Activated naive CD4-positive, alpha-beta T cell treated with anti-CD3 and anti-CD28 coated beads, Interleukin-2, amount 10 ng/mL, durations not matched to agents 7 days and 5 days (primary cell): ENCODE measurements at regions not wholly inside any gene's neighbourhood (a gene's known extent, or its start where the extent isn't known, plus 50 kb on each side); places are given as distances from the start of the nearest gene placed in this dataset.
A peak's percentile ranks its signal among the peaks of the same experiment; 100 is the strongest.

Experiments used
- CTCF ChIA-PET: fragments of 350-600 bp; sonication (Branson Sonifier 250); formaldehyde crosslinking; loops from one replicate; lab custom pipeline; 2021; ENCODE audit warnings: antibody characterized with exemption; lab: Charles Lee
- DNase-seq: peaks from one replicate; pipeline ENCODE4 v3.0.0-alpha.2; 2020
- H3K27ac Mint-ChIP-seq: one replicate; pipeline ENCODE4 v1.8.0; 2021; ENCODE audit warnings: mild to moderate bottlenecking, moderate library complexity, mixed read lengths
- H3K27me3 Mint-ChIP-seq: one replicate; pipeline ENCODE4 v1.8.0; 2021; ENCODE audit warnings: mild to moderate bottlenecking, mixed read lengths
- H3K36me3 Mint-ChIP-seq: one replicate; pipeline ENCODE4 v1.8.0; 2021; ENCODE audit warnings: mixed read lengths
- H3K4me1 Mint-ChIP-seq: one replicate; pipeline ENCODE4 v1.8.0; 2021; ENCODE audit warnings: mixed read lengths
- H3K4me3 Mint-ChIP-seq: one replicate; pipeline ENCODE4 v1.8.0; 2021; ENCODE audit warnings: mild to moderate bottlenecking, moderate library complexity, mixed read lengths
- H3K9me3 Mint-ChIP-seq: one replicate; pipeline ENCODE4 v1.8.0; 2021; ENCODE audit warnings: mixed read lengths

DNA sequence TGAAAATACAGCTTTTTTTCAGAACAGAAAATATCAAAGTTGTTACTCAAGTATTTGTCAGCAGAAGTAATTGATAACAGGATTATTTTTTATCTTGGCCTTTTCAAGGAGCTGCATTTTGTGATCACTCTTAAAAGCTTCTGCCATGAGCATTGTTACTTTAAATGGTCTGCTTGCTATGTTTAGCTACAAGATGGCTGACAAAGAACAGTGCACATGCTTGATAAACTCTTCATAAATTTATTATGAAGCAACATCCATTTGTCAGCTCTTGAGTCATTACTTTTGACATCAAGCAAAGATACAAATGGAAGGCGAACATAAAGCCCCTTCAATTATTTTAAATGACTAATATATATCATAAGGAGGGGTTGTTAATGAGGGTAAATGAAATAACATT is 205.4 kb upstream of the RPS6KA3 start:
- Mint-ChIP-seq H3K27me3 (peaks cover 4% of the 10 kb centered on the region), H3K4me3 (no peak overlapping the region), H3K4me1 (no peaks in the 10 kb centered on the region), H3K36me3 (no peaks in the 10 kb centered on the region), H3K9me3 (no peaks in the 10 kb centered on the region), H3K27ac (no peak overlapping the region)
- CTCF ChIA-PET: no interaction called here
- DNase-seq: no peak

DNA sequence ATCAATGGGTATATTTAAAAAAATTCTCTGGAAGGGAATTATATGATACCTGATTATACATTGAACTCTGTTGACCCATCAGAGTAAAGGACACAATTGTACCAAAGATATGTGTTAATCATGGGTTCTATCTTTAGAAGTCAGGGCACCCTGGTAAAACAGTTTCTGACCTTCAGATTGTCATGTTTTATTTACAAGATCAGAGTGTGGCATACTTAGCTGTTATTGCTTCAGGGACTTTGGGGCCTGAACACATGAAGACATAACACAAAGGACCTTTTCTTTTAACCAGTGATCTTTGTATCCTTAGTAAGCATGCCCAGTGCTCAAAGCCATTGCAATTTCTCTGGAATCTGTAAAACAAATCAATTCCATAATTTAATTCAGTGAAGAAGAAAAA is 204.8 kb upstream of the RPS6KA3 start:
- H3K4me3 Mint-ChIP-seq: no peak overlapping the region
- DNase-seq: no peak
- no peaks in the 10 kb centered on the region for H3K4me1 Mint-ChIP-seq
- CTCF ChIA-PET: no interaction called here
- H3K9me3 Mint-ChIP-seq: no peaks in the 10 kb centered on the region
- no peak overlapping the region for H3K27ac Mint-ChIP-seq
- H3K36me3 Mint-ChIP-seq: no peaks in the 10 kb centered on the region
- peaks cover 4% of the 10 kb centered on the region for H3K27me3 Mint-ChIP-seq

DNA sequence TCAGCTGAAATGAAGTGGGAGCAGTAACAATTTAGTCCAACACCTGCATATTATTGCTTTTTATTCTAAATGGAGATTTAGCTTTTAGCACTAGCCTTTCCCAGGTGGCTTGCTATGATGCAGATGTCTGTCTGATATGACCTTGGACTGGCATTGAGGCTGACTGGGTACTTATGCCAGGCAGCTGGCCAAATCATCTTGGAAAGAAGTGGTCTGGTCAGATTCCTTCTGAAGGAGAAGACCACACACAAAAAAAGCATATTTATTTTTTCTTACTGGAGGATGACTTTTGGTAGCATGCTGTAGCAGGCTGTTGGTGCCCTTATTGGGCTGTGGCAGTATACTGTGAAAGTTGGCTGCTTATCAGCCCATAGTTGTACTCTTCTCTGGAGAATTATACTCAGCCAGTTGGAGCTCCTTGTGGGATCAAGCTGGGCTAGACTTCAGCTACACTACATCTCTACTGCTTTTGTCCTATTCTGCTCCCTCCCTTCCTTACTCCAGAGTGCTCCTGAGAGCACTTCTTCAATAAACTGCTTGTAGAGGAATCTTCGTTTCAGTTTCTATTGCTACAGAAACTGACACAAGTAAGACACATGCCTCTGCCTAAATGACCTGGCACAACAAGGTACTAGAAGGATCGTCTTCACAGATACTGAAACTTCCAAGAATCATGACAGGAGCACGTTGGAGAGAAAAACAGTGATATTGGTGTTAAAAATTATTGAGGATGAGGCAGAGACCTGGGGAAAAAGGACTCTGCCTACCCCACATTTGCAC is 196.8 kb upstream of the RPS6KA3 start:
- Mint-ChIP-seq H3K27ac (no peak overlapping the region), H3K9me3 (peaks cover 5% of the 10 kb centered on the region), H3K36me3 (peaks cover 1% of the 10 kb centered on the region), H3K4me1 (peaks cover 20% of the 10 kb centered on the region), H3K4me3 (no peak overlapping the region), H3K27me3 (peaks cover 8% of the 10 kb centered on the region)
- CTCF ChIA-PET: interaction anchor here (1.0 kb wide), 1 partner anchor 9 kb away, joined by 3 read pairs; no protein-coding TSS in a partner anchor
- no peak for DNase-seq

DNA sequence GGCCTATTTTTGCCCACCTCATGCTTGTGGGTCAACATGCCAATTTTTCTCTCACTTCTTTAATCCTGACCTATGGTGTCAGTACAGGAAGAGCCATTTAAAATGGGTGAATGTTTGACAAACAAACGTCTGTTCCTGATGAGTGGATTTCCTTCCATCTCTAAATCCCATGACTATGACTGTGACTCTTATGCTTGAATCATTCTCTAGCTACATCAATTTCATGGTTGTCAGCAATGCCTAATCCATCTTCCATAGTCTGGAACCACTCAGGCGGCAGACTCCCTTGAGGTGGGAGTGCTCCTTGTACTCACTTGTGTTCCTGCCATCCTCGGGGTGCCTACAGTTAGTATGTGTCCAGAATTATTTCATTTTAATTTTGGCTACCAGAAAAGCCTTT is 194.9 kb upstream of the RPS6KA3 start:
- H3K36me3 Mint-ChIP-seq: peaks cover 1% of the 10 kb centered on the region
- no peak for DNase-seq
- no peak overlapping the region for H3K4me3 Mint-ChIP-seq
- no peak overlapping the region for H3K27ac Mint-ChIP-seq
- H3K4me1 Mint-ChIP-seq: peaks cover 22% of the 10 kb centered on the region
- H3K27me3 Mint-ChIP-seq: peaks cover 3% of the 10 kb centered on the region
- CTCF ChIA-PET: no interaction called here
- peaks cover 5% of the 10 kb centered on the region for H3K9me3 Mint-ChIP-seq

DNA sequence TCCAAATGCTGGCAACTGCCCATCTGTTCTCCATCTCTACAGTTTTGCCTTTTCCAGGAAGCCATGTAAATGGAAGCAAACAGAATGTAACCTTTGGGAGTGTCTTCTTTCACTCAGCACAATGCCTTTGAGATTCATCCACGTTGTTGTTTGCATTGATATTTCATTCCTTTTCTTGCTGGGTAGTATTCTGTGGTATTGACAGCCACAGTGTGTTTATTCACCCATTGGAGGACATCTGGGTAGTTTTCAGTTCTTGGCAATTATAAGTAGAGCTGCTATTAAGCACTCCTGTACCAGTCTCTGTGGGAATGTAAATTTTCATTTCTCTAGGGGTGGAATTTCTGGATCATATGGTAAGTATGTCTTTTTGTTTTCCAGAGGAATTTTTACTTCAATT is 194.3 kb upstream of the RPS6KA3 start:
- peaks cover 5% of the 10 kb centered on the region for H3K9me3 Mint-ChIP-seq
- H3K27me3 Mint-ChIP-seq: peaks cover 3% of the 10 kb centered on the region
- DNase-seq: no peak
- peaks cover 22% of the 10 kb centered on the region for H3K4me1 Mint-ChIP-seq
- no peak overlapping the region for H3K27ac Mint-ChIP-seq
- H3K4me3 Mint-ChIP-seq: no peak overlapping the region
- peaks cover 1% of the 10 kb centered on the region for H3K36me3 Mint-ChIP-seq
- CTCF ChIA-PET: no interaction called here

DNA sequence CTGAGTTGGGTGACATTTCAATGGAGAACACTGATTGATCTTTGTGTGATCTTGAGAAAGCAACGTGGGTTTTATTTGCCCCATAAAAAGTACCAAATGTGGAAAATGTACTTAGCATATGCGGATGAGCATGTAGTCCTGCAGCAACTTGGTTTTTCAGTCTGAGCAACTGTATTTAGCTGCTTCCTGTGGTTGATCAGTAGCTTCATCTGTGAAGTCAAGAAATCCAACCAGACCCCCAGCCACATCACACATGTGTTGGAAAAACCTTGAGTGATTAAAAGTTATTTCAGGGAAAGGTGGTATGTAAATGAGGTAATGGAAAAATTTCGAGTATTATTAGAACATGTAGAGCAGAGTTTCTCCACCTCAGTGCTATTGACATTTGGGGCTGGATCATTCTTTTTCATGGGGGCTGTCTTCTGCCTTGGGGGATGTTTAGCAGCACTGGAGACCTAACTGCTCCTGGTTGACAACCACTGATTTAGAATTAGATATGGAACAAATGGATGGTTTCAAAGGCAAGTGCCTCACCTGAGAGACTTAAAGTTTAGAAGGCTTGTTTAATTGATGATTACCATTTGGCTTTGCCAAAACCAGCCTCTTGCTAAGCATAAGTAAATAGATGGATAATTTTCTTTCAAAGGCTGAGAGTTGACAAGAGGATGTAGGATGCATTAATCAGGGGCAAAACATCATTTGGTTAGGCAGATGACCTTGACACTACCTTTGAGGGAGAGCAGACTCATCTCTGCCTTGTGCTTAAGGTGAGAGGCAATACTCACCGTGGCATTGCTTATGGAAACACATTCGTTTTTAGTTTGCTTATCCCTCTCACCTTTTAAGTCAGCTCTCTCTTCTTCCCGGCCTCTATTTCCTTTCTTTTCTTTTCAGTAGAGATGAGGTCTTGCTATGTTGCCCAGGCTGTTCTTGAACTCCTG is 193.0 kb upstream of the RPS6KA3 start:
- DNase-seq: no peak
- no peak overlapping the region for H3K4me3 Mint-ChIP-seq
- CTCF ChIA-PET: no interaction called here
- H3K9me3 Mint-ChIP-seq: no peaks in the 10 kb centered on the region
- peaks cover 1% of the 10 kb centered on the region for H3K36me3 Mint-ChIP-seq
- peaks cover 3% of the 10 kb centered on the region for H3K27me3 Mint-ChIP-seq
- H3K4me1 Mint-ChIP-seq: peaks cover 22% of the 10 kb centered on the region
- no peak overlapping the region for H3K27ac Mint-ChIP-seq

DNA sequence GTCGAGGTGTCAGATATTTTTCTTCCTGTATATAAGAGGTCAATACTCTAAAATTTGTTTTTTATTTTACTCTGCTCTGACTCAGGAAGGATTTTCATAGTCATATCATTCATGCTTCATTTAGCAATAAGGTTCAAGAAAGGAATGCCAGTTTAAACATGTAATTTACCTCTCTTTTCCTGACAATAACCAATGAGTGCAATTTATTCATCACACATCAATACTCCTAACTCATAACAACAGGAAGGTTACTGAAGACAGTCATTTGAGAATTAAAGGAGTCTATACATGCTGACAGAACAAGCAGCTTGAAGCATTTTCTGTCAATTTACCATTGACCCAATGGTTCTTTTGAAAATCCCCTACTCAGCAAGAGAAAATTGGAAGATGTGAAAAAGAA is 190.3 kb upstream of the RPS6KA3 start:
- CTCF ChIA-PET: no interaction called here
- Mint-ChIP-seq H3K27ac (no peak overlapping the region), H3K4me1 (peaks cover 36% of the 10 kb centered on the region), H3K36me3 (peaks cover 4% of the 10 kb centered on the region), H3K4me3 (no peak overlapping the region), H3K9me3 (no peaks in the 10 kb centered on the region), H3K27me3 (peaks cover 3% of the 10 kb centered on the region)
- no peak for DNase-seq

DNA sequence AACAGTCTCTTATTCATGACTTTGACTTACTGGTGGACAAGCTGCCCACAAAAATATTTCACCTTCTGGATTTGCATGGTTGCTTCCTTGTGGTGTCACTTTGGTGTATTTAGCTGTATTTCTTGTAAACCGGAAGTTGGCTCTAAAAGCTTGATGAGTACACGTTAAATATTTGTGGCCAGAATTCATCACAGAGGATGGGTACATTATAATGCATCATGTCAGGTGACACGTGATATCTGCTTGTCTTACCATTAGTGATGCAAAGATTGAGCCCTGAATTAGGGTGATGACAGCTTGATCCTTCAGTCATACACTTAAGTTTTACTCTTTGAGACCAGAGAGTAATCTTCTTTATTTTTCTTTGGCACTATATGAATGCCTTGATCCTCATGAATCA is 188.3 kb upstream of the RPS6KA3 start:
- no peak for DNase-seq
- Mint-ChIP-seq H3K9me3 (peaks cover 3% of the 10 kb centered on the region), H3K27me3 (no peaks in the 10 kb centered on the region), H3K4me1 (peaks cover 42% of the 10 kb centered on the region), H3K4me3 (no peak overlapping the region), H3K27ac (no peak overlapping the region), H3K36me3 (peaks cover 7% of the 10 kb centered on the region)
- CTCF ChIA-PET: no interaction called here

DNA sequence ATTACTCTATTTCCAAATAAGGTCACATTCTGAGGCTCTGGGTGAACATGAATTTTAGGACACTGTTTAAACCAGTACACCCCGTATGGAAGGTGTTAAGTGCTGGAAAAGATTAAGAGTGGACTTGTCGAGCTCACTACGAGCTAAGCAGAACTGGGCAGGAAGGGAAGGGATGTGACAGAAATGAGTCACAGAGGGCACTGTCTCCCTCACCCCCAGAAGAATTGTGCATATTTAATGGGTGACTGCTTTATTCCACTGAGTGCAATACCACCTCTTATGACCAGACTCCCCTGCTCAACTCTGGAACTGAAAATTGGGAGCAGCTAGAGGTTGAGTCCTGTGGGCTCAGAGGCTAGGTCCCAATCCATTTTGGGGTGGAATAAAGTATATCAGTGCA is 187.4 kb upstream of the RPS6KA3 start:
- CTCF ChIA-PET: interaction anchor here (0.7 to 2.7 kb wide), 3 partner anchors 9 to 202 kb away, joined by 3 to 7 read pairs (median 3); no protein-coding TSS in a partner anchor
- no peaks in the 10 kb centered on the region for H3K27me3 Mint-ChIP-seq
- H3K4me1 Mint-ChIP-seq: peaks cover 38% of the 10 kb centered on the region
- H3K4me3 Mint-ChIP-seq: no peak overlapping the region
- H3K9me3 Mint-ChIP-seq: peaks cover 3% of the 10 kb centered on the region
- H3K27ac Mint-ChIP-seq: no peak overlapping the region
- peaks cover 7% of the 10 kb centered on the region for H3K36me3 Mint-ChIP-seq
- no peak for DNase-seq

DNA sequence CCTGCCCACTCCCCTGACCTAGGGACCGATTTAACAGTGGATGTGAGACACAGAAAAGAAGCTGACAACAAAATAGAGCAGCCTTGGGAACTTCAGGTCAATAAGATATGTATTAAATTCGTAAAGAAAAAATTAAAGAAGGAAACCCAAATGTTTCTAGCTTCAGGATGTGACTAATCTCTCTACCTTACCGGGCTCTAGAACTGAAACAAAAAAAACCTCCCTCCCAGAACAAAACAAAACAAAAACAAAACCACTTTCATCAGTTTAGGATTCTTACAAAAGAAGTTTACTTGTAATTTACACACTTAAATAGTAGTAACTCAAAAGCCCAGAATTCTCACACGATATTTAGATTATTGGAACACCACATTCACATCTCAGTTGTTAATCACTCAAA is 185.8 kb upstream of the RPS6KA3 start:
- H3K36me3 Mint-ChIP-seq: peaks cover 7% of the 10 kb centered on the region
- peaks cover 42% of the 10 kb centered on the region for H3K4me1 Mint-ChIP-seq
- DNase-seq: no peak
- H3K9me3 Mint-ChIP-seq: peaks cover 3% of the 10 kb centered on the region
- H3K27me3 Mint-ChIP-seq: no peaks in the 10 kb centered on the region
- peak overlapping the region; percentile 90 for H3K27ac Mint-ChIP-seq
- CTCF ChIA-PET: interaction anchor here (2.7 kb wide), 1 partner anchor 200 kb away, joined by 7 read pairs; no protein-coding TSS in a partner anchor
- peak overlapping the region; percentile 9 for H3K4me3 Mint-ChIP-seq

DNA sequence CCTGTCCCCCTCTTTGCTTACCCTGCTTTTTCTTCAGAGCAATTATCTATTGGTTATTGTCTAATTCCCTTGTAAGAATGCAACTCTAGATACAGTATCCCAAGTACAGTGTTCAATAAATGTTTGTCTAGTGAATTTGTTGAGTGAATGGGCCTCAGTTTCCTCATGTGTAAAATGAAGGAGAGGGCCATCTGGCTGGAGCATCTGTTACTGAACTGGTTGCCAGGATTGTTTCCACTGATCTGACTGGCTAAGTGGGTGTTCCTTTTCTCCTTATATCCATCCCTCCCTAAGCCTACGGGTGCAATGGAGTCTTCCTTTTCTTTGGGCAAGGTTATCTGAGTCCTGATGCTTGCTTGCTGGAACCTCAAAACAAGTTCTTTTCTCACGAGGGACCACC is 185.2 kb upstream of the RPS6KA3 start:
- no peak for DNase-seq
- H3K4me3 Mint-ChIP-seq: no peak overlapping the region
- CTCF ChIA-PET: interaction anchor here (2.7 kb wide), 1 partner anchor 199 kb away, joined by 7 read pairs; no protein-coding TSS in a partner anchor
- H3K36me3 Mint-ChIP-seq: peaks cover 7% of the 10 kb centered on the region
- peaks cover 42% of the 10 kb centered on the region for H3K4me1 Mint-ChIP-seq
- H3K9me3 Mint-ChIP-seq: peaks cover 3% of the 10 kb centered on the region
- H3K27ac Mint-ChIP-seq: peak overlapping the region; percentile 90
- peaks cover 4% of the 10 kb centered on the region for H3K27me3 Mint-ChIP-seq

DNA sequence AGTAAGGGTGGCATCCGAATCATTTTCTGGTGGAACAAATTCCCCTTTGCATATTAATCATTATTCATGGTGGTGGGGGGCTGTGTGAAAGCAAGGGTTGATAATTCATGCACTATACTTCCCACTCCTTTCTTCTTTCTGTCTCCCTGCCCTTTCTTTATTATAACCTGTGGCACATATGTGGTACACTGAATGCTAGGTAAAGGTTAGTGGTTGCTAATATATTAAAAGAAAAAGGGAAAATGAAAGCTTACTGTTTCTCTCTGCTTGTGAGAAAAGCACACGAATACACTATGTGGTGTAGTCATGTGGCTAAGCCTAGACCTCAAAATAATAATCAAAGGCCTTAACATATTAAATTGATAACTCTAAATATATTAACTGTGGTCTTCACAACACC is 178.4 kb upstream of the RPS6KA3 start:
- no peaks in the 10 kb centered on the region for H3K9me3 Mint-ChIP-seq
- no peak overlapping the region for H3K27ac Mint-ChIP-seq
- peaks cover 7% of the 10 kb centered on the region for H3K27me3 Mint-ChIP-seq
- H3K4me1 Mint-ChIP-seq: peaks cover 60% of the 10 kb centered on the region
- H3K4me3 Mint-ChIP-seq: no peak overlapping the region
- H3K36me3 Mint-ChIP-seq: peaks cover 1% of the 10 kb centered on the region
- no peak for DNase-seq
- CTCF ChIA-PET: interaction anchor here (1.2 kb wide), 1 partner anchor 82 kb away, joined by 3 read pairs; no protein-coding TSS in a partner anchor

DNA sequence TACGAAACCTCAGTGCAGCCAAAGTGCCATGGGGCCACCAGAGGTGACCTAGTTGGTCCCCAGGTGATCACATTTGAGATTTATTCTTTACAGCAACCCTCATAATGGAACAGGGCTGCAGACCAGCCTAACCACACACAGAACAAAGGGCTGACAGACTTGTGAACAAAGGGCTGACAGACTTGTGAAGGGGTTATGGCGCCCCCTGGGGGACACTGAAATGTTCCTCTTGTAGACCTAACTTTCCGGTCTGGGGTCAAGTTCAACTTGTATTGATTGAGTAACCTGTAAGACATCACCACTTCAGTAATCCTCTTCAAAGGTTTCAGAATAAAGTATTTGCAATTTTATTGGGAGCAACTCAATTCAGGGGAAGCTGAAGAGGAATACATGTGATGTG is 175.9 kb upstream of the RPS6KA3 start:
- CTCF ChIA-PET: interaction anchor here (0.8 to 1.0 kb wide), 2 partner anchors 28 to 190 kb away, joined by 3 read pairs; no protein-coding TSS in a partner anchor

DNA sequence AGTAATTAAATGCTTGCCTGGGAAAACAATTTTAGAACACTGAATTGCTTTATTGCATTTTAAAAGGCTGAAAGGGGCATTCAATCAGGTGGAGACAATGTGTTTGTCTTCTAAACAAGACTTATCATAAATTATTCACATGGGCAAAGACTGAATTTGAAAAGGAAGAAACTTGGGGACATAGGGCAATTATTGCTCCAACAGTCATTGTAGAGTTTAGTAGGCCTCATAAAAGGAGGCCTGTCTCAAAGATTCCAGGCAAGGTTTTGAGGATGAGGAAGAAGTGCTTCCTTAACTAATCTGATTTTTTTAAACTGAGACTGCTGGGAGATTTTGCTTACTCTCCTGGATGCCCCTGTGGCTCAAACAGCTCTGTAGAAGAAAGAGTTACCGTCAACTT is 174.4 kb upstream of the RPS6KA3 start:
- Mint-ChIP-seq H3K27ac (no peak overlapping the region), H3K4me3 (no peak overlapping the region), H3K27me3 (peaks cover 3% of the 10 kb centered on the region), H3K36me3 (peaks cover 1% of the 10 kb centered on the region), H3K9me3 (no peaks in the 10 kb centered on the region), H3K4me1 (peaks cover 75% of the 10 kb centered on the region)
- CTCF ChIA-PET: interaction anchor here (4.9 kb wide), 1 partner anchor 188 kb away, joined by 22 read pairs; no protein-coding TSS in a partner anchor
- no peak for DNase-seq

More for the DNA sequence above, 175.9 kb upstream of the RPS6KA3 start:
- Mint-ChIP-seq H3K36me3 (peaks cover 1% of the 10 kb centered on the region), H3K4me1 (peaks cover 62% of the 10 kb centered on the region), H3K27me3 (peaks cover 7% of the 10 kb centered on the region), H3K9me3 (no peaks in the 10 kb centered on the region), H3K4me3 (no peak overlapping the region), H3K27ac (no peak overlapping the region)
- DNase-seq: peak; percentile 86
